Choroid plexus epithelial cell (primary cell): ENCODE measurements at regions not wholly inside any gene's neighbourhood (a gene's known extent, or its start where the extent isn't known, plus 50 kb on each side); places are given as distances from the start of the nearest gene placed in this dataset.

Experiments
- DNase-seq: peaks from one replicate; pipeline ENCODE4 v3.0.0-alpha.2; 2010; ENCODE audit warnings: low read depth
- H3K4me3 ChIP-seq: 2 replicates; pipeline ENCODE4 v1.5.1; 2011; ENCODE audit warnings: low read depth, mild to moderate bottlenecking, control low read depth, low read length, moderate library complexity
- TF ChIP-seq, protein P1 (sequence below): conservative IDR thresholded peaks from 2 replicates; pipeline ENCODE4 v1.5.1; 2011; ENCODE audit warnings: low read depth, mild to moderate bottlenecking, control low read depth, inconsistent platforms, low read length, moderate library complexity

DNA sequence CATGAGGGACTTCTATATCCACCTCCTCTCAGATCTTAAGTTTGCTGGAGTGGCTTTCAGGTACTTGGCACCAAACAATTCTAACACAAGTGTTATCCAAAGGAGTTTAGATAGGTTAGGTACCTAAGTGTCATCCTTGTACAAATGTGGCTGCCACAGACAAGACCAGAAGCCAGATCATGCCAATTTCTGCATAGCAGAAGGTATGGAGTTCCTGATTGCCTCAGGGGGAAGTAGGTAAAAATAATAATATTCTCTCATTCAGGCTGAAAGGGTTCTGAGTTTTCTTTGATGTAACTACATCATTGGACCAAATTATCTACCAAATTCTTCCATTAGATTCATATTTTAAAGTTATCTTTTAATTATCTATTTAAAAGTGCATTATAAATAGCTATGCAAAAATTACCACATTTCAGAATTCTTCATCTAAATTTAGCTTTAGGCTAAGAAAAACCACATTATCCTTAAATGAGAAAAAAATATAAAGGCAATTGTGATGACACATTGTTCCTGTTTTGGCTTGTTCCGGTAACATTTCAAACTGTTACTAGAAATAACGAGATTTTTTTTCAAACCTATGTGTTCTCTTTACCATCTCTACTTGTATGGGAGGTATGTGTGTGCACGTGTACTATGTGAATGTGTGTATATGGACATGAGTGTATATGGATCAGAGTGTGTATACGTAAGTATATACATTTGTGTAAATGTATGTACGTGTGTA is 66.2 kb upstream of the POU2AF2 start:
- no peak for DNase-seq
- TF ChIP-seq, protein P1, sequence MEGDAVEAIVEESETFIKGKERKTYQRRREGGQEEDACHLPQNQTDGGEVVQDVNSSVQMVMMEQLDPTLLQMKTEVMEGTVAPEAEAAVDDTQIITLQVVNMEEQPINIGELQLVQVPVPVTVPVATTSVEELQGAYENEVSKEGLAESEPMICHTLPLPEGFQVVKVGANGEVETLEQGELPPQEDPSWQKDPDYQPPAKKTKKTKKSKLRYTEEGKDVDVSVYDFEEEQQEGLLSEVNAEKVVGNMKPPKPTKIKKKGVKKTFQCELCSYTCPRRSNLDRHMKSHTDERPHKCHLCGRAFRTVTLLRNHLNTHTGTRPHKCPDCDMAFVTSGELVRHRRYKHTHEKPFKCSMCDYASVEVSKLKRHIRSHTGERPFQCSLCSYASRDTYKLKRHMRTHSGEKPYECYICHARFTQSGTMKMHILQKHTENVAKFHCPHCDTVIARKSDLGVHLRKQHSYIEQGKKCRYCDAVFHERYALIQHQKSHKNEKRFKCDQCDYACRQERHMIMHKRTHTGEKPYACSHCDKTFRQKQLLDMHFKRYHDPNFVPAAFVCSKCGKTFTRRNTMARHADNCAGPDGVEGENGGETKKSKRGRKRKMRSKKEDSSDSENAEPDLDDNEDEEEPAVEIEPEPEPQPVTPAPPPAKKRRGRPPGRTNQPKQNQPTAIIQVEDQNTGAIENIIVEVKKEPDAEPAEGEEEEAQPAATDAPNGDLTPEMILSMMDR, result no peak
- no peak overlapping the region for H3K4me3 ChIP-seq

DNA sequence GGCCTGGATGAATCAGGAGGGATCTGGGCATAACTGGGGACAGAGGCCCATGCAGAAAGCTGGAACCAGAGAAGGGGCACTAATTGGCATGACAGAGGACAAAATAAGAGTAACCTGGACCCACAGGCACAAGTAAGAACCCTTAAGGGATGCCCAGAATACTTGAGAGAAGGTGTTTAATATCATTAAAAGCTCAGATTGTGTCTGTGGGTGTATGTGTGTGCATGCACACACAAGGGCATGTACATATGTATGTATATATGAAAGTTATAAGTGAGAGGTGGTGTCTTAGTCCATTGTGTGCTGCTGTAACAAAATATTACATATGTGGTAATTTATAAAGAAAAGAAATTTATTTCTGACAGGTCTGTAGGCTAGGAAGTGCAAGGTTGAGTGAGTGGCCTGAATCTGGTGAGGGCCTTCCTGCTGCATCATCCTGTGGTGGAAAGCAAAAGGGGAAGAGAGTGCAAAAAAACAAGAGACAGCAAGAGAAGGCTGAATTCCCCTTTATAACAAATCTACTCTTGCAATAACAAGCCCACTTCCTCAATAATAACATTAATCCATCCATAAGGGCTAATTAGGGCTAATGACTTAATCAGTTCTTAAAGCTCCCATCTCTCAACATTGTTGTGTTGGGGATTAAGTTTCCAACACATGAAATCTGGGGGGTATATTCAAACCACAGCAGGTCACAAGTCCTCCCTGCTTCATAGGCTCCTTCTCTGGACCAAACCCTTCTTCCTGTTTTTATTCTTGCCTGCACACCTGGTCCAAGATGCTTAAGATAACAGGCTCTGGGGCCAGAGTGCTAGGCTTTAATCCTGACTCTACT is 68.3 kb upstream of the POU2AF2 start:
- TF ChIP-seq, protein P1, result no peak
- no peak overlapping the region for H3K4me3 ChIP-seq
- DNase-seq, result no peak

DNA sequence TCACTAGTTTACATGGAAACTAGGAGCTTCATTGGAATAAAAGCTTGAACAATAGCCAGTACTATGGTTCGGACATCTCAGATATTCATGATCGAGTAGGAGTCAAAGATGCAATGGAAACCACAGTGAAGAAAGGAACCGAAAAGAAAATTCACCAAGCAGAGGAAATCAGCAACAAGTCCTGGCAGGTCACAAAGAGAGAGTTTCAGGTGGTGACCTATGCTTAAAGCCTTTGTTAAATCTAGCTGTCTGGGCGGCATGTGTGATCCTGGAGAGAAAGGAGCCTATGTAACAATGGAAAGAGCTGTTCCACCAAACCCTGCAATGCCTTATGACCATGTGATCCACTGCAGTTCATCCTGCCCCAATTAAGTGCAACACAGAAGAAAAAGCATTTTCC is 68.9 kb upstream of the POU2AF2 start:
- no peak overlapping the region for H3K4me3 ChIP-seq
- no peak for DNase-seq

DNA sequence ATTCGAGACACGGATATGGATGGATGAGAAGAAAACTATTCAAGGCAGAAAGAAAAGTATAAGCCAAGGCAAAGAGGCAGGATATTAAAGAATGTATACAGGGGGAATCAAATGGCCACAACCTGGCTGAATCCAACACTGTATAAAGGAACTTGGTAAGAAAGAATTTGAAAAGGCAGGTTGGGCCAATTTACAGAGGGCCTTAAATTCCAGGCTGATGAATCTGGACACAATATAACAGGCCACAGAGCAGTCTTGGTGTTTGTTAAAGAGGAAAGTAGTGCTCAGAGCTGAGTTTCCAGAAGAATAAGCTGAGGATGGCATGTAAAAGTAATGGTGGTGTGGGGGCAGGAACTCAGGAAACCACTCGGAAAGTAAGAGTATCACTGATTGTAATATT is 72.3 kb upstream of the POU2AF2 start:
- TF ChIP-seq, protein P1, result no peak
- no peak for DNase-seq
- no peak overlapping the region for H3K4me3 ChIP-seq

More for the DNA sequence above, 68.9 kb upstream of the POU2AF2 start:
- TF ChIP-seq, protein P1, result no peak

DNA sequence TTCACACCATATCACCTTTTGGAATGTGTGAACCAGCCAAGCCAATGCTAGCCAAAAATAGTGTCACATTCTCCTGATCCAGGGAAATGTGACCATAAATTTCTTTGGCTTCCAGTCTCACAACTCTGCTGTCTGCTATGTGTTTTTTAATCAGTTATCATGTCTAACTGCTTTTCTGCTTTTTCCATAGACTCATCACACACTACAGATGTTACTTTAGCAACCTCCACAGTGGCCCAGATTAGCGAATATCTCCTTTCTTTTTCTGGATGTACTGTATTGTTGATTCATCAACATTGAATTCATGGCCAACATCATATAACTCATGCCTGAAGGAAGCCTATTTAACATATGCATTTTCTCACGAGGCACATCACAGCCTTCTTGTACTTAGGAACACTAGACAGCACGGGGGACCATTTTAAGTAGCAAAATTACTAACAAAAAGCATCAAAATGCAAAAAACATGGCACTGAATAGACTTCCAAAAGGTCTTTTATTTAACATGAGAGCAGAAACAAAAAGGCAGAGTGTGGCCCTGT is 73.1 kb upstream of the POU2AF2 start:
- TF ChIP-seq, protein P1, result no peak
- no peak overlapping the region for H3K4me3 ChIP-seq
- no peak for DNase-seq

DNA sequence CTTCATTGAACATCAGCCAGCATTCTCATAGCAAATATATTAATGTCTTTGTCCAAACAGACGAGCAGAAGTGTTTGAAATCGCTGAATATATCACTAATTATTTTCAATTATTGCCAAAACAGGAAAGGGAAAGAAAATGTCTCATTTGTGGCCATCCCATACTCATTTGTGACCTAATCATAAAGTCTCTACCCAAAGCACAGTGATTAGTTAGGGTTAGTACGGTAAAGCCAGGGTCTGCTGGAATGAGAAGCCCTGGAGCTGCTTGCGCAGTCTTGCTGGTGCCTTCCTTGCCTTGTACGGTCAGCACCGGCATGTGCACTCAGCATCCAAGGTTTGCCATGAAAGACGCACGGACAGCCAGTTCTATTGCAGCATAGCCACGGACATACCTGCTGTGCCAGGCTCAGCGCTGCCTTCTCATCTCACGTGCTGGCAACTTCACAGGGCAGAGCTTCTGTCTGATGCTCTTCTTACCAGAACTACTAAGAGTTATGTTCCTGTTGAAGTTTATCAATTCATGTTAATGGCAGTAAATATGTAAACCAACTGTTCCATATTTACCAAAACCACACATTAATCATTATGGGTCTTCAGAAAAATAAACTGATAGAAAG is 74.7 kb upstream of the POU2AF2 start:
- H3K4me3 ChIP-seq, result no peak overlapping the region
- DNase-seq, result no peak
- TF ChIP-seq, protein P1, result no peak
